SK-N-SH (cell line): ENCODE measurements at regions not wholly inside any gene's neighbourhood (a gene's known extent, or its start where the extent isn't known, plus 50 kb on each side); places are given as distances from the start of the nearest gene placed in this dataset.

ENCODE experiments used
- CTCF ChIA-PET: fragments of 300-600, 350-600 bp; formaldehyde crosslinking; extraction: SDS; loops from one replicate; lab custom pipeline; 2021; lab: Yijun Ruan, JAX
- POLR2A ChIA-PET: fragments of 350-600 bp; sonication (Branson Sonifier 250); formaldehyde crosslinking; extraction: SDS; loops from one replicate; lab custom pipeline; 2020; ENCODE audit warnings: antibody characterized with exemption, inconsistent platforms; lab: Yijun Ruan, JAX
- DNase-seq: peaks from one replicate; pipeline ENCODE4 v3.0.0; 2012
- H2AFZ ChIP-seq: fragments of 200-600 bp; sonication (generic); 2 replicates; pipeline ENCODE4 v1.8.1; 2016; ENCODE audit warnings: antibody characterized with exemption, mild to moderate bottlenecking, low read depth
- H3F3A ChIP-seq: fragments of 200-600 bp; sonication (generic); replicated peaks from 2 replicates; pipeline ENCODE3; 2016; ENCODE audit warnings: antibody characterized with exemption, mild to moderate bottlenecking; ENCODE audit not compliant: insufficient read depth
- H3K27ac ChIP-seq, 2 experiments: fragments of 200-500 bp in 1 of 2; fragments of 200-600 bp in 1 of 2; sonication (Bioruptor generic) in 1 of 2; sonication (generic), shearing (Covaris generic) in 1 of 2; 2 replicates each; pipeline versions ENCODE4 v1.5.1 to v1.6.1; 2014 to 2016; ENCODE audit warnings: low read depth in 2 of 2, inconsistent platforms in 1 of 2, low read length in 1 of 2, mild to moderate bottlenecking in 1 of 2, mixed read lengths in 1 of 2
- H3K27me3 ChIP-seq: fragments of 200-600 bp; sonication (generic), shearing (Covaris generic); 2 replicates; pipeline ENCODE4 v1.6.1; 2016; ENCODE audit warnings: mixed run types; ENCODE audit not compliant: insufficient read depth
- H3K36me3 ChIP-seq, 2 experiments: fragments of 200-500 bp in 1 of 2; fragments of 200-600 bp in 1 of 2; sonication (Bioruptor generic) in 1 of 2; sonication (generic) in 1 of 2; replicated peaks in 1 of 2; 2 replicates each; pipeline versions ENCODE3 to v1.5.1; 2014 to 2016; ENCODE audit warnings: low read length in 1 of 2, mild to moderate bottlenecking in 1 of 2; ENCODE audit not compliant: insufficient read depth in 2 of 2, control insufficient read depth in 1 of 2
- H3K4me1 ChIP-seq, 2 experiments: fragments of 200-500 bp in 1 of 2; fragments of 200-600 bp in 1 of 2; sonication (Bioruptor generic) in 1 of 2; sonication (generic), shearing (Covaris generic) in 1 of 2; 2 replicates each; pipeline versions ENCODE4 v1.5.1 to v1.6.1; 2014 to 2016; ENCODE audit warnings: low read depth in 1 of 2, low read length in 1 of 2, mixed run types in 1 of 2; ENCODE audit not compliant: insufficient read depth in 2 of 2, control insufficient read depth in 1 of 2
- H3K4me2 ChIP-seq: fragments of 200-600 bp; sonication (generic), shearing (Covaris generic); 2 replicates; pipeline ENCODE4 v1.6.1; 2017; ENCODE audit warnings: mixed run types
- H3K4me3 ChIP-seq, 2 experiments: fragments of 200-500 bp in 1 of 2; fragments of 200-600 bp in 1 of 2; sonication (Bioruptor generic) in 1 of 2; sonication (generic), shearing (Covaris generic) in 1 of 2; 2 replicates each; pipeline versions ENCODE4 v1.5.1 to v1.8.1; 2014 to 2016; ENCODE audit warnings: low read depth in 2 of 2, inconsistent platforms in 1 of 2, low read length in 1 of 2, mild to moderate bottlenecking in 1 of 2, mixed read lengths in 1 of 2, moderate library complexity in 1 of 2
- H3K79me2 ChIP-seq: fragments of 200-600 bp; sonication (generic); 2 replicates; pipeline ENCODE4 v1.8.1; 2017; ENCODE audit warnings: mild to moderate bottlenecking; ENCODE audit not compliant: insufficient read depth
- H3K9ac ChIP-seq: fragments of 200-600 bp; sonication (generic); 2 replicates; pipeline ENCODE4 v1.6.1; 2017; ENCODE audit warnings: mixed run types
- H3K9me2 ChIP-seq: fragments of 200-600 bp; sonication (generic); 2 replicates; pipeline ENCODE4 v1.6.1; 2017; ENCODE audit warnings: mixed run types
- H3K9me3 ChIP-seq: fragments of 200-600 bp; sonication (generic); 2 replicates; pipeline ENCODE4 v1.6.1; 2017; ENCODE audit warnings: mixed run types, mild to moderate bottlenecking, moderate library complexity
- H4K20me1 ChIP-seq: fragments of 200-600 bp; sonication (generic); 2 replicates; pipeline ENCODE4 v1.6.1; 2017; ENCODE audit warnings: mild to moderate bottlenecking, mixed run types; ENCODE audit not compliant: insufficient read depth
- FOSL2 ChIP-seq: IDR thresholded peaks from 2 replicates; pipeline ENCODE4 v1.4.0; 2012; ENCODE audit warnings: low read depth, mild to moderate bottlenecking, moderate library complexity, borderline replicate concordance
- FOXM1 ChIP-seq: IDR thresholded peaks from 2 replicates; pipeline ENCODE4 v1.4.0; 2012; ENCODE audit warnings: low read depth, mild to moderate bottlenecking
- GATA2 ChIP-seq: sonication (generic); formaldehyde crosslinking; IDR thresholded peaks from 2 replicates; pipeline ENCODE4 v1.5.0; 2020; ENCODE audit warnings: mild to moderate bottlenecking, missing genetic modification reagents
- MAX ChIP-seq: IDR thresholded peaks from 2 replicates; pipeline ENCODE4 v1.4.0; 2012; ENCODE audit warnings: low read depth
- MEF2A ChIP-seq: IDR thresholded peaks from 2 replicates; pipeline ENCODE4 v1.4.0; 2012; ENCODE audit warnings: low read depth, borderline replicate concordance
- MXI1 ChIP-seq: IDR thresholded peaks from 2 replicates; pipeline ENCODE4 v1.6.1; 2012; ENCODE audit warnings: mild to moderate bottlenecking, low read depth, low read length, improper control_type of control experiment
- RCOR1 ChIP-seq: fragments of 150-350 bp; IDR thresholded peaks from 2 replicates; pipeline ENCODE4 v1.6.1; 2017; ENCODE audit warnings: antibody characterized with exemption, low read length
- REST ChIP-seq: IDR thresholded peaks from 2 replicates; pipeline ENCODE4 v1.6.1; 2012; ENCODE audit warnings: mild to moderate bottlenecking, low read depth, low read length, moderate library complexity
- TAF1 ChIP-seq: IDR thresholded peaks from 2 replicates; pipeline ENCODE4 v1.6.1; 2012; ENCODE audit warnings: low read depth, mild to moderate bottlenecking, low read length, moderate library complexity, borderline replicate concordance
- ZBTB33 ChIP-seq: IDR thresholded peaks from 2 replicates; pipeline ENCODE4 v1.4.0; 2012; ENCODE audit warnings: low read depth, borderline replicate concordance
- WGBS: methylation state at CpG from one replicate; pipeline ENCODE4 v1.1.6; 2017; ENCODE audit warnings: low lambda C conversion rate; 5-methylcytosine and 5-hydroxymethylcytosine counted together

DNA sequence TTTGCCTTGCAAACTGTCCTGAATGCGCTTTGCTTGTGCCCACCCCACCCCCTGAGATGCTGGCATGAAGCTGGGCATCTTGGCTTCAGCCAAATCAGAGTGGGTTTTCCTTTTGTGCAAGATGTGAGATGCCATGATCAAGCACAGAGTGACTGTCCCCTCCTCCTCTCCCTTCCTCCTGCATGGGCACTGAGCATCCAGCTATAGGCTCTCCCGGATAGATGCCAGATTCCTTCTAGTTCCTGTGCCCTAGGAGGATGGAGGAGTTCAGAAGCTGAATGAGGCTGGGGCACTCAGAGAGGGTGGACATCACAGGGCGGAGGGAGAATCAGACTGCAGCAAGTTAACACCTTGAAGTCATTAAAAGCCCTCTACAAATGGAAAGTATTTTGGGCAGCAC, 384.1 kb upstream of the CCL2 start:
- Histone ChIP-seq H3K4me3 (no peak overlapping the region), H3K36me3 (no peaks in the 10 kb centered on the region)
- 36% methylated on average over 2 of the region's 3 CpGs for WGBS

More for the DNA sequence above, 384.1 kb upstream of the CCL2 start:
- ChIA-PET CTCF (interaction anchor here (0.9 to 1.0 kb wide), 3 partner anchors 19 to 92 kb away, joined by 3 read pairs; no protein-coding TSS in a partner anchor), POLR2A (no interaction called here)
- no peak overlapping the region for H3K4me2 ChIP-seq
- H3K27me3 ChIP-seq = no peaks in the 10 kb centered on the region
- no peak overlapping the region for H3K27ac ChIP-seq
- H3K9ac ChIP-seq = no peak overlapping the region
- no peaks in the 10 kb centered on the region for H3K9me3 ChIP-seq
- H3K79me2 ChIP-seq = no peaks in the 10 kb centered on the region
- H4K20me1 ChIP-seq = no peaks in the 10 kb centered on the region
- H3K9me2 ChIP-seq = no peaks in the 10 kb centered on the region
- peaks cover 0 to 8% of the 10 kb centered on the region in 2 experiments; a peak in 2 of 4 replicates for H3K4me1 ChIP-seq
- no peaks in the 10 kb centered on the region for H3F3A ChIP-seq
- TF ChIP-seq TAF1 (no peak), FOXM1 (no peak), MEF2A (no peak), MAX (no peak), RCOR1 (no peak), MXI1 (no peak), FOSL2 (no peak), GATA2 (CRISPR knock-in tag) (no peak), REST (no peak), ZBTB33 (no peak)
- H2AFZ ChIP-seq = no peak overlapping the region
- no peak for DNase-seq
